HepG2 (cell line): ENCODE measurements at regions not wholly inside any gene's neighbourhood (a gene's known extent, or its start where the extent isn't known, plus 50 kb on each side); places are given as distances from the start of the nearest gene placed in this dataset.

Experiments used
- ARNT ChIP-seq: fragments of 450-650 bp; IDR thresholded peaks from 2 replicates; pipeline ENCODE4 v1.6.1; 2017
- CREB3 ChIP-seq: sonication (generic); formaldehyde crosslinking; IDR thresholded peaks from 2 replicates; pipeline ENCODE4 v1.5.0; 2020; ENCODE audit warnings: missing genetic modification reagents
- E2F5 ChIP-seq: sonication (generic); formaldehyde crosslinking; conservative IDR thresholded peaks from 2 replicates; pipeline ENCODE4 v1.4.0; 2020; ENCODE audit warnings: missing genetic modification reagents
- FOXJ3 ChIP-seq: sonication (generic); formaldehyde crosslinking; IDR thresholded peaks from 2 replicates; pipeline ENCODE4 v1.4.0; 2020; ENCODE audit warnings: missing genetic modification reagents, mild to moderate bottlenecking, borderline replicate concordance
- GTF2F1 ChIP-seq: fragments of 150-350 bp; IDR thresholded peaks from 2 replicates; pipeline ENCODE4 v1.6.1; 2014; ENCODE audit warnings: low read length
- NFATC3 ChIP-seq: sonication (generic); formaldehyde crosslinking; IDR thresholded peaks from 2 replicates; pipeline ENCODE4 v1.5.1; 2020; ENCODE audit warnings: mild to moderate bottlenecking, missing genetic modification reagents
- NFYB ChIP-seq: sonication (generic); formaldehyde crosslinking; IDR thresholded peaks from 2 replicates; pipeline ENCODE4 v1.4.0; 2020; ENCODE audit warnings: missing genetic modification reagents
- SOX5 ChIP-seq: IDR thresholded peaks from 2 replicates; pipeline ENCODE4 v1.6.1; 2016; ENCODE audit warnings: borderline replicate concordance
- SOX6 ChIP-seq, 2 experiments: fragments of 450-650 bp in 1 of 2; sonication (generic) in 1 of 2; formaldehyde crosslinking in 1 of 2; IDR thresholded peaks; 2 replicates each; pipeline versions ENCODE4 v1.4.0 to v1.6.1; 2017 to 2020; ENCODE audit warnings: antibody characterized with exemption in 1 of 2, mild to moderate bottlenecking in 1 of 2, missing genetic modification reagents in 1 of 2
- THAP9 ChIP-seq: sonication (generic); formaldehyde crosslinking; IDR thresholded peaks from 2 replicates; pipeline ENCODE4; 2020; ENCODE audit warnings: missing genetic modification reagents, mild to moderate bottlenecking, borderline replicate concordance
- ZBTB4 ChIP-seq: sonication (generic); formaldehyde crosslinking; IDR thresholded peaks from 2 replicates; pipeline ENCODE4 v1.4.0; 2020; ENCODE audit warnings: missing genetic modification reagents, mild to moderate bottlenecking, borderline replicate concordance
- ZFP1 ChIP-seq: IDR thresholded peaks from 2 replicates; pipeline ENCODE4 v1.6.1; 2016
- ZHX2 ChIP-seq, 2 experiments: sonication (generic) in 1 of 2; formaldehyde crosslinking in 1 of 2; IDR thresholded peaks; 2 replicates each; pipeline versions ENCODE4 v1.6.1 to v1.9.0; 2014 to 2022; ENCODE audit warnings: antibody characterized with exemption in 1 of 2, borderline replicate concordance in 1 of 2, inconsistent platforms in 1 of 2, low read depth in 1 of 2, missing genetic modification reagents in 1 of 2
- ZNF510 ChIP-seq: sonication (generic); formaldehyde crosslinking; IDR thresholded peaks from 2 replicates; pipeline ENCODE4 v1.4.0; 2020; ENCODE audit warnings: low read depth, mild to moderate bottlenecking, missing genetic modification reagents
- ZNF670 ChIP-seq: sonication (generic); formaldehyde crosslinking; IDR thresholded peaks from 2 replicates; pipeline ENCODE4 v1.8.0; 2022; ENCODE audit warnings: mild to moderate bottlenecking, missing genetic modification reagents, borderline replicate concordance
- ZNF749 ChIP-seq: sonication (generic); formaldehyde crosslinking; IDR thresholded peaks from 2 replicates; pipeline ENCODE4 v1.8.0; 2022; ENCODE audit warnings: mild to moderate bottlenecking, missing genetic modification reagents, moderate library complexity, borderline replicate concordance

GRCh38 chr2:81247648-81248047 lies 943.1 kb upstream of the LRRTM1 start (continued):
- TF ChIP-seq THAP9 (CRISPR knock-in tag) (no peak), ZBTB4 (CRISPR knock-in tag) (no peak), ZHX2 (IDR thresholded peaks at IDR 0.05; ENCODE audit: low read depth) (no peak), ZHX2 (CRISPR knock-in tag; IDR thresholded peaks at IDR 0.05; ENCODE audit: borderline replicate concordance) (no peak), FOXJ3 (CRISPR knock-in tag) (peak; percentile 47; the same call in 1 of the 2 replicates), CREB3 (CRISPR knock-in tag) (no peak), NFYB (no peak), SOX5 (CRISPR knock-in tag) (peak; percentile 35; the same call in 1 of the 2 replicates), NFATC3 (no peak), ZNF749 (no peak), E2F5 (CRISPR knock-in tag) (no peak), GTF2F1 (no peak), ARNT (no peak), ZNF670 (peak; percentile 47; the same call in 1 of the 2 replicates), ZFP1 (no peak), SOX6 (IDR thresholded peaks at IDR 0.05) (no peak), SOX6 (CRISPR knock-in tag; IDR thresholded peaks at IDR 0.05) (peak; percentile 79), ZNF510 (CRISPR knock-in tag) (no peak)
